Right ventricle myocardium inferior (tissue), 1 donor: ENCODE measurements at regions not wholly inside any gene's neighbourhood (a gene's known extent, or its start where the extent isn't known, plus 50 kb on each side); places are given as distances from the start of the nearest gene placed in this dataset.
"Not testable (repeated sequence)": the region's sequence is repeated elsewhere in the genome, so short reads cannot be mapped to it uniquely, and the experiment has no call there.

Source experiments
- ATAC-seq: fragments of 200-7000 bp; cut with Tn5 transposase; one replicate; pipeline ENCODE4 v1.9.1; 2020; ENCODE audit warnings: mild to moderate bottlenecking, moderate library complexity
- DNase-seq: peaks from one replicate; pipeline ENCODE4 v3.0.0; 2021; ENCODE audit errors: missing footprints
- intact Hi-C: fragments of 100-400 bp; cut with DNase I; formaldehyde crosslinking; loops from one replicate; pipeline ENCODE4 v1.11.0; 2022
- donor health status: DM: no; HTN: yes; CAD: no; lungs with severe emphysema.

- intact Hi-C loops, result no loop called here
- ATAC-seq (no peak), DNase-seq (no peak)
Measured at GRCh38 chr18:40313030-40313642, 1641.9 kb upstream of the PIK3C3 start.

GRCh38 chr18:40307627-40308026, 1647.4 kb upstream of the PIK3C3 start:
- ATAC-seq (no peak), DNase-seq (no peak)
- intact Hi-C loops, result no loop called here

- intact Hi-C loops, result no loop called here
- ATAC-seq (no peak), DNase-seq (no peak)
Measured at GRCh38 chr18:40296717-40297413, 1658.2 kb upstream of the PIK3C3 start.

- intact Hi-C loops, result no loop called here
- DNase-seq, result no peak
- ATAC-seq, result no peak
Measured at GRCh38 chr18:40292985-40293710, 1661.9 kb upstream of the PIK3C3 start.

- ATAC-seq (no peak), DNase-seq (no peak)
- intact Hi-C loops, result no loop called here
Measured at GRCh38 chr18:40283560-40283959, 1671.5 kb upstream of the PIK3C3 start.

- ATAC-seq, DNase-seq, intact Hi-C loops: not testable (repeated sequence)
Measured at GRCh38 chr18:40281356-40281755, 1673.7 kb upstream of the PIK3C3 start.

- no peak for DNase-seq
- intact Hi-C loops, result no loop called here
- no peak for ATAC-seq
Measured at GRCh38 chr18:40274618-40275196, 1680.3 kb upstream of the PIK3C3 start.

- DNase-seq, result no peak
- intact Hi-C loops, result no loop called here
- no peak for ATAC-seq
Measured at GRCh38 chr18:40272630-40273231, 1682.3 kb upstream of the PIK3C3 start.

- DNase-seq (no peak), ATAC-seq (no peak)
- intact Hi-C loops, result no loop called here
Measured at GRCh38 chr18:40259115-40259835, 1695.8 kb upstream of the PIK3C3 start.

- intact Hi-C loops, result no loop called here
- DNase-seq (no peak), ATAC-seq (no peak)
Measured at GRCh38 chr18:40258311-40258710, 1696.7 kb upstream of the PIK3C3 start.

GRCh38 chr18:40250236-40250635, 1704.8 kb upstream of the PIK3C3 start:
- ATAC-seq, result no peak
- intact Hi-C loops, result no loop called here
- DNase-seq, result no peak

GRCh38 chr18:40249390-40250080, 1705.5 kb upstream of the PIK3C3 start:
- intact Hi-C loops, result no loop called here
- DNase-seq (no peak), ATAC-seq (no peak)

- intact Hi-C loops, DNase-seq, ATAC-seq: not testable (repeated sequence)
Measured at GRCh38 chr18:40245612-40246011, 1709.4 kb upstream of the PIK3C3 start.

GRCh38 chr18:40243607-40244006, 1711.4 kb upstream of the PIK3C3 start:
- DNase-seq (no peak), ATAC-seq (no peak)
- intact Hi-C loops, result no loop called here

GRCh38 chr18:40235836-40236235, 1719.2 kb upstream of the PIK3C3 start:
- no peak for ATAC-seq
- intact Hi-C loops, result no loop called here
- no peak for DNase-seq

- ATAC-seq (no peak), DNase-seq (no peak)
- intact Hi-C loops, result no loop called here
Measured at GRCh38 chr18:40235323-40235722, 1719.7 kb upstream of the PIK3C3 start.

GRCh38 chr18:40233931-40234616, 1721.0 kb upstream of the PIK3C3 start:
- intact Hi-C loops, result no loop called here
- ATAC-seq, result no peak
- DNase-seq, result no peak

- intact Hi-C loops, result no loop called here
- ATAC-seq, result no peak
- no peak for DNase-seq
Measured at GRCh38 chr18:40222776-40223175, 1732.3 kb upstream of the PIK3C3 start.
